Type B pancreatic cell (in vitro differentiated cells): ENCODE measurements at regions not wholly inside any gene's neighbourhood (a gene's known extent, or its start where the extent isn't known, plus 50 kb on each side); places are given as distances from the start of the nearest gene placed in this dataset.

Experiments
- DNase-seq: peaks from one replicate; pipeline ENCODE4 v3.0.0; 2021; ENCODE audit warnings: mixed read lengths; ENCODE audit not compliant: unreplicated experiment; ENCODE audit errors: extremely low spot score
- H3K27ac Mint-ChIP-seq: 2 replicates; pipeline ENCODE4 v1.8.0; 2021; ENCODE audit warnings: mild to moderate bottlenecking, mixed read lengths
- H3K27me3 Mint-ChIP-seq: 2 replicates; pipeline ENCODE4 v1.8.0; 2021; ENCODE audit warnings: mixed read lengths
- H3K36me3 Mint-ChIP-seq: 2 replicates; pipeline ENCODE4 v1.8.0; 2021; ENCODE audit warnings: mixed read lengths
- H3K4me1 Mint-ChIP-seq: one replicate; pipeline ENCODE4 v1.8.0; 2021; ENCODE audit warnings: mixed read lengths; ENCODE audit not compliant: unreplicated experiment
- H3K4me3 Mint-ChIP-seq: 2 replicates; pipeline ENCODE4 v1.8.0; 2021; ENCODE audit warnings: mild to moderate bottlenecking, mixed read lengths
- H3K9me3 Mint-ChIP-seq: 2 replicates; pipeline ENCODE4 v1.8.0; 2021; ENCODE audit warnings: mixed read lengths
- TF ChIP-seq, protein P1 (sequence below): fragments of 200-600 bp; sonication (generic); conservative IDR thresholded peaks from 2 replicates; pipeline ENCODE4 v1.5.0; 2021; ENCODE audit warnings: antibody characterized with exemption, mild to moderate bottlenecking

DNA sequence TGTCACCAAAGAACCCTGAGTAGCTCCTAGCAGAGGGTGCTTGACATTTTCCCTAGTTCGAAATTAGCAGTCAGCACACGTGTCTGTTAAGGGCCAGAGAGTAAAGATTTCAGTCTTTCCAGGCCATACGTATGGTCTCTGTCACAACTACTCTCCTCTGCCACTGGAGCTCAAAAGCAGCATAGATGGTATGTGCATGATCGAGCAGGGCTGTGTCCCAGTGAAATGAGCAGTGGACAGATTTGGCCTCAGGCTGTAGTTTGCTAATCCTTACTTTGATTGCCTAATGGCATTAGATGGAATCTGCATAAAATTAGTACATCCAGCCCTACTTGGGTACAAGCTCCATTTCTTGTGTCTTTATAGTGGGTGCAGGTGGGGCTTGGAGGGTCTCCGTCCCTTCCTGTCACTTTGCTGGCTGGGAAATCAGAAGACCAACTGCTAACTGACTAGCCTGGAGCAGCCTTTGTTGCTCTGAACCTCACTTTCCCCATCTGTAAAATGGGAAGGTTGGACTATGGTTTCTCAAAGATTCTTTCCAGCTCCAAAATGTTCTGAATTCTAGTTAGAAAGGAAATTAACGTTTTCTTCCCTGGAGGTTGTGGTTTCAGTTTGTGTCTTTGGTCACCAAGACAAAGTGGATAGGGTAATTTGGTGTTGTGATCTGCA is 108.5 kb downstream of the GLI2 start:
- H3K9me3 Mint-ChIP-seq, result no peaks in the 10 kb centered on the region
- no peak overlapping the region for H3K4me3 Mint-ChIP-seq
- TF ChIP-seq, protein P1, sequence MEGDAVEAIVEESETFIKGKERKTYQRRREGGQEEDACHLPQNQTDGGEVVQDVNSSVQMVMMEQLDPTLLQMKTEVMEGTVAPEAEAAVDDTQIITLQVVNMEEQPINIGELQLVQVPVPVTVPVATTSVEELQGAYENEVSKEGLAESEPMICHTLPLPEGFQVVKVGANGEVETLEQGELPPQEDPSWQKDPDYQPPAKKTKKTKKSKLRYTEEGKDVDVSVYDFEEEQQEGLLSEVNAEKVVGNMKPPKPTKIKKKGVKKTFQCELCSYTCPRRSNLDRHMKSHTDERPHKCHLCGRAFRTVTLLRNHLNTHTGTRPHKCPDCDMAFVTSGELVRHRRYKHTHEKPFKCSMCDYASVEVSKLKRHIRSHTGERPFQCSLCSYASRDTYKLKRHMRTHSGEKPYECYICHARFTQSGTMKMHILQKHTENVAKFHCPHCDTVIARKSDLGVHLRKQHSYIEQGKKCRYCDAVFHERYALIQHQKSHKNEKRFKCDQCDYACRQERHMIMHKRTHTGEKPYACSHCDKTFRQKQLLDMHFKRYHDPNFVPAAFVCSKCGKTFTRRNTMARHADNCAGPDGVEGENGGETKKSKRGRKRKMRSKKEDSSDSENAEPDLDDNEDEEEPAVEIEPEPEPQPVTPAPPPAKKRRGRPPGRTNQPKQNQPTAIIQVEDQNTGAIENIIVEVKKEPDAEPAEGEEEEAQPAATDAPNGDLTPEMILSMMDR, result no peak
- H3K4me1 Mint-ChIP-seq, result peaks cover 28% of the 10 kb centered on the region
- DNase-seq, result no peak
- H3K27me3 Mint-ChIP-seq, result peaks cover 3% of the 10 kb centered on the region
- no peak overlapping the region for H3K27ac Mint-ChIP-seq
- H3K36me3 Mint-ChIP-seq, result peaks cover 5% of the 10 kb centered on the region

DNA sequence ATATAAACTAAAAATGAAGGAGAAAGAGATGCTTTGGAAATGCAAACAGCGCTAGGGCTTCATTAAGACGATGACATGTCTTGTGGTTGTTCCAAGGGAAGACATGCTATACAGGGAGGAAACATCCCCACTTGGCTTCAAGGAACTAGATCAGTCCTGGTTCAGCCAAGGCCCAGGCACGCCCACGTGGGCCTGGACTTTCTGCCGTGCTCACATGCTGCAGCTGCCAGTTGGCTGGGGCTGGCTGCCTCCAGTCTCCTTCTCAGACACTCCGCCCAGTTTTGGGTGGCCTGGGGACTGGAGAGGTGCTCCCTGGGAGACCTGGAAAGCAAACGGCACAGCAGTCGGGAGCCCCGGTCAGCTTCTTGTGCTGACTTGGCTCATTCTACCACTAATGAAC is 109.6 kb downstream of the GLI2 start:
- no peak overlapping the region for H3K4me3 Mint-ChIP-seq
- peaks cover 3% of the 10 kb centered on the region for H3K27me3 Mint-ChIP-seq
- TF ChIP-seq, protein P1, result no peak
- H3K9me3 Mint-ChIP-seq, result no peaks in the 10 kb centered on the region
- peaks cover 7% of the 10 kb centered on the region for H3K36me3 Mint-ChIP-seq
- no peak overlapping the region for H3K27ac Mint-ChIP-seq
- DNase-seq, result no peak
- H3K4me1 Mint-ChIP-seq, result peaks cover 24% of the 10 kb centered on the region

DNA sequence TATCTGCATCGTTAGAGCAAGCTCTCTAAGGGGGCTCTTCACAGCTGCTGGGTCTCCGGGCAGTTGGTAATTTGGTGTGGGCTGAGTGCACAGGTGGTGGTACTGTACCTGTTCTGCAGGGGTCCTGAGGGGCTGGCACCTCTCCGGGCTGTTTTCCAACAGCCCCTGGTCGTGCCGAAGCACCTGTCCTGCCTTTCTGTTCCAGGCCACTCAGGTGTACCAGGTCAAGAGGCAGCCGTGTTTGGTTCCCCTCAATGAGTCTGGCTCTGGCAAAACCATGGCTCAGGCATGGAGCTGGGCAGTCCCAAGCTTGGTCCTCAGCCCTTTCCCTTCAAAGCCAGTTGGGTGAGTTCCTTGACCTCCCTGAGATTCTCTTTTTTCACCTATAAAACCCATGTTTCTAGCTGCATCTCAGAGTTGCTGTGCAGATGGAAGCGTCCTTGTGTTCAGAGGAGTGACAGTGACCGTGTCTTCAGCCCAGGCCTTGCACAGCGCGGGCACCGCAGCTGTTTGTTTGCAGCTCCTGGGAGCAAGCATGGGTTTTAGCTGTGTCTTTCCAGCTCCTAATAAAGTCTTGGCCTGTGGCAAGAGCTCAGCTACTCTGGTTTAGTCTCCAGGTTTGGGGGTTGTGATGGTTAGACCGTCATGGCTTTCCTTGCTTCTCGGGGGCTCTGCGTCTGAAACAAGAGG is 110.9 kb downstream of the GLI2 start:
- Mint-ChIP-seq H3K36me3 (peaks cover 9% of the 10 kb centered on the region), H3K27ac (no peak overlapping the region), H3K9me3 (no peaks in the 10 kb centered on the region), H3K27me3 (peaks cover 3% of the 10 kb centered on the region), H3K4me1 (peaks cover 15% of the 10 kb centered on the region), H3K4me3 (no peak overlapping the region)
- DNase-seq, result no peak
- TF ChIP-seq, protein P1, result no peak

DNA sequence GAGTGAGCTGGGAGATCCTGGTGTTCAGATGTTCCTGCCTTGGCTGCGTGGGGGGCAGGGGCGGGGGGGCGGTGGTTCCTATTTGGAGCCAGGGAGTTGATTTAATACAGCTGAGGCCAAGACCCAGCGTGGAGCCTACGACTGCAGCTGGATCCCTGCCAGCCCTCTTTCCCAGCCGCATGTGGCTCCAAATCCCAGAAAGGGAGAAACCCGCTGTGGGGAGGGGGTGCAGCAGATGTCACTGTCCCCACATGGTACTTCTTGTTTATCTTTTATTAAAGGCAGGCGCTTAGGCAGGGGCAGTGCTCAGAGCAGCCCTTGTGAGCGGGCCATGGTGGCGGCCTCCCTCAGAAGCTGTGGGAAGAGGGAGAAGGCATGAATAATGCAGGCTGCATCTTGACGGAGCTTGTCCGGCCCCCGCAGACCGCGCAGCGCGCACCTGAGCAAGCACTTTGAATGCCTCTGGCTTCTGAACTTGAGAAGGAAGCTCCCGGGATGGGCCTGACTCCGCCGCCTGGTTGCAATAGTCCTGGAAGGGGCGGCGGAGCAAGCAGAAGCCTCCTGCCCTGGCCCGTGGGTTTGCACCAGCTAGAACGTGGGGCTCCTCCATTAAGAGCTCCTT is 112.1 kb downstream of the GLI2 start:
- peaks cover 3% of the 10 kb centered on the region for H3K27me3 Mint-ChIP-seq
- DNase-seq, result no peak
- no peak overlapping the region for H3K4me3 Mint-ChIP-seq
- no peaks in the 10 kb centered on the region for H3K9me3 Mint-ChIP-seq
- peaks cover 10% of the 10 kb centered on the region for H3K4me1 Mint-ChIP-seq
- H3K36me3 Mint-ChIP-seq, result peaks cover 9% of the 10 kb centered on the region
- TF ChIP-seq, protein P1, result no peak
- H3K27ac Mint-ChIP-seq, result no peak overlapping the region

DNA sequence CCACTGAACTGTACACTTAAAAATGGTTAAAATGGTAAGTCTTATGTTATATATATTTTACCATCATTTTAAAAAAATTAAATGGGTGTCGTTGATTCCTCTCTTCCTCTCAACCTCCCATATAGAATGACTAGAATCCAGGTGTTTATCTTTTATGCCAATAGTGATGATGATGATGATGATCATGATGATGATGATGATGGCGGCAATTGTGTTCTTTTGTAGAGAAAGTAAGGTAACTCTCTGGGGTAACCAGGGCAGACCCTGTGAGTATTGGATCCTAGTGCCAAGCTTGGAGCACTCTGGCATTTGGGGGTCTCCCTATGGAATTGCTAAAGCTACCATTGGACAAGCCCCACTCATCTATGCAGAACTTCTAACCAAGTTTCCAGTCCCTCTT is 113.6 kb downstream of the GLI2 start:
- TF ChIP-seq, protein P1, result no peak
- Mint-ChIP-seq H3K27ac (no peak overlapping the region), H3K36me3 (peaks cover 9% of the 10 kb centered on the region), H3K27me3 (peaks cover 3% of the 10 kb centered on the region), H3K9me3 (no peaks in the 10 kb centered on the region), H3K4me1 (peaks cover 10% of the 10 kb centered on the region), H3K4me3 (no peak overlapping the region)
- no peak for DNase-seq
